ENCODE measurements at regions not wholly inside any gene's neighbourhood (a gene's known extent, or its start where the extent isn't known, plus 50 kb on each side); places are given as distances from the start of the nearest gene placed in this dataset.

- no peak for TF ChIP-seq ZNF8 (CRISPR knock-in tag; IDR thresholded peaks at IDR 0.05)
- TF ChIP-seq ZNF565 (CRISPR knock-in tag; conservative IDR thresholded peaks at IDR 0.05; ENCODE audit: low read depth) = no peak
- no peak for TF ChIP-seq BACH2 (CRISPR knock-in tag; IDR thresholded peaks at IDR 0.05; ENCODE audit: borderline replicate concordance)
- TF ChIP-seq CSDC2 (CRISPR knock-in tag; IDR thresholded peaks at IDR 0.05) = no peak
- TF ChIP-seq TOX (CRISPR knock-in tag; IDR thresholded peaks at IDR 0.05; ENCODE audit: borderline replicate concordance) = no peak
- no peak for TF ChIP-seq CREB5 (CRISPR knock-in tag; IDR thresholded peaks at IDR 0.05; ENCODE audit: low read depth)
- no peak for TF ChIP-seq ISL1 (CRISPR knock-in tag; IDR thresholded peaks at IDR 0.05)
- TF ChIP-seq OSR1 (CRISPR knock-in tag; IDR thresholded peaks at IDR 0.05) = no peak
- TF ChIP-seq, protein P1, sequence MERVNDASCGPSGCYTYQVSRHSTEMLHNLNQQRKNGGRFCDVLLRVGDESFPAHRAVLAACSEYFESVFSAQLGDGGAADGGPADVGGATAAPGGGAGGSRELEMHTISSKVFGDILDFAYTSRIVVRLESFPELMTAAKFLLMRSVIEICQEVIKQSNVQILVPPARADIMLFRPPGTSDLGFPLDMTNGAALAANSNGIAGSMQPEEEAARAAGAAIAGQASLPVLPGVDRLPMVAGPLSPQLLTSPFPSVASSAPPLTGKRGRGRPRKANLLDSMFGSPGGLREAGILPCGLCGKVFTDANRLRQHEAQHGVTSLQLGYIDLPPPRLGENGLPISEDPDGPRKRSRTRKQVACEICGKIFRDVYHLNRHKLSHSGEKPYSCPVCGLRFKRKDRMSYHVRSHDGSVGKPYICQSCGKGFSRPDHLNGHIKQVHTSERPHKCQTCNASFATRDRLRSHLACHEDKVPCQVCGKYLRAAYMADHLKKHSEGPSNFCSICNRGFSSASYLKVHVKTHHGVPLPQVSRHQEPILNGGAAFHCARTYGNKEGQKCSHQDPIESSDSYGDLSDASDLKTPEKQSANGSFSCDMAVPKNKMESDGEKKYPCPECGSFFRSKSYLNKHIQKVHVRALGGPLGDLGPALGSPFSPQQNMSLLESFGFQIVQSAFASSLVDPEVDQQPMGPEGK (CRISPR knock-in tag; IDR thresholded peaks at IDR 0.05; ENCODE audit: borderline replicate concordance) = no peak
- no peak for TF ChIP-seq ZC3H10 (CRISPR knock-in tag; IDR thresholded peaks at IDR 0.05)
- no peak for TF ChIP-seq ZFP3 (CRISPR knock-in tag; IDR thresholded peaks at IDR 0.05)
- no peak for TF ChIP-seq ESRRG (CRISPR knock-in tag; IDR thresholded peaks at IDR 0.05)
- TF ChIP-seq ARNTL (CRISPR knock-in tag; IDR thresholded peaks at IDR 0.05; ENCODE audit: borderline replicate concordance, low read depth) = no peak
- TF ChIP-seq POU6F1 (CRISPR knock-in tag; IDR thresholded peaks at IDR 0.05; ENCODE audit: borderline replicate concordance, low read depth) = no peak
- no peak for TF ChIP-seq RARB (CRISPR knock-in tag; IDR thresholded peaks at IDR 0.05)
- no peak for TF ChIP-seq GLIS3 (CRISPR knock-in tag; IDR thresholded peaks at IDR 0.05)
- TF ChIP-seq TCF4 (CRISPR knock-in tag; IDR thresholded peaks at IDR 0.05; ENCODE audit: borderline replicate concordance) = no peak
- TF ChIP-seq, protein P2, sequence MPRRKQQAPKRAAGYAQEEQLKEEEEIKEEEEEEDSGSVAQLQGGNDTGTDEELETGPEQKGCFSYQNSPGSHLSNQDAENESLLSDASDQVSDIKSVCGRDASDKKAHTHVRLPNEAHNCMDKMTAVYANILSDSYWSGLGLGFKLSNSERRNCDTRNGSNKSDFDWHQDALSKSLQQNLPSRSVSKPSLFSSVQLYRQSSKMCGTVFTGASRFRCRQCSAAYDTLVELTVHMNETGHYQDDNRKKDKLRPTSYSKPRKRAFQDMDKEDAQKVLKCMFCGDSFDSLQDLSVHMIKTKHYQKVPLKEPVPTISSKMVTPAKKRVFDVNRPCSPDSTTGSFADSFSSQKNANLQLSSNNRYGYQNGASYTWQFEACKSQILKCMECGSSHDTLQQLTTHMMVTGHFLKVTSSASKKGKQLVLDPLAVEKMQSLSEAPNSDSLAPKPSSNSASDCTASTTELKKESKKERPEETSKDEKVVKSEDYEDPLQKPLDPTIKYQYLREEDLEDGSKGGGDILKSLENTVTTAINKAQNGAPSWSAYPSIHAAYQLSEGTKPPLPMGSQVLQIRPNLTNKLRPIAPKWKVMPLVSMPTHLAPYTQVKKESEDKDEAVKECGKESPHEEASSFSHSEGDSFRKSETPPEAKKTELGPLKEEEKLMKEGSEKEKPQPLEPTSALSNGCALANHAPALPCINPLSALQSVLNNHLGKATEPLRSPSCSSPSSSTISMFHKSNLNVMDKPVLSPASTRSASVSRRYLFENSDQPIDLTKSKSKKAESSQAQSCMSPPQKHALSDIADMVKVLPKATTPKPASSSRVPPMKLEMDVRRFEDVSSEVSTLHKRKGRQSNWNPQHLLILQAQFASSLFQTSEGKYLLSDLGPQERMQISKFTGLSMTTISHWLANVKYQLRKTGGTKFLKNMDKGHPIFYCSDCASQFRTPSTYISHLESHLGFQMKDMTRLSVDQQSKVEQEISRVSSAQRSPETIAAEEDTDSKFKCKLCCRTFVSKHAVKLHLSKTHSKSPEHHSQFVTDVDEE (CRISPR knock-in tag; IDR thresholded peaks at IDR 0.05) = no peak
- no peak for TF ChIP-seq SNAI2 (CRISPR knock-in tag; IDR thresholded peaks at IDR 0.05)
- ATAC-seq = no peak
These were observed 366.6 kb downstream of the PREX1 start for GRCh38 chr20:48461091-48461734.

GRCh38 chr20:48460681-48461080 is 367.1 kb downstream of the PREX1 start:
- no peak for TF ChIP-seq ZNF565 (CRISPR knock-in tag; conservative IDR thresholded peaks at IDR 0.05; ENCODE audit: low read depth)
- no peak for TF ChIP-seq ARNTL (CRISPR knock-in tag; IDR thresholded peaks at IDR 0.05; ENCODE audit: borderline replicate concordance, low read depth)
- TF ChIP-seq, protein P2 (CRISPR knock-in tag; IDR thresholded peaks at IDR 0.05) = no peak
- no peak for TF ChIP-seq ZNF8 (CRISPR knock-in tag; IDR thresholded peaks at IDR 0.05)
- no peak for TF ChIP-seq ZC3H10 (CRISPR knock-in tag; IDR thresholded peaks at IDR 0.05)
- no peak for TF ChIP-seq POU6F1 (CRISPR knock-in tag; IDR thresholded peaks at IDR 0.05; ENCODE audit: borderline replicate concordance, low read depth)
- TF ChIP-seq TCF4 (CRISPR knock-in tag; IDR thresholded peaks at IDR 0.05; ENCODE audit: borderline replicate concordance) = no peak
- TF ChIP-seq OSR1 (CRISPR knock-in tag; IDR thresholded peaks at IDR 0.05) = no peak
- no peak for ATAC-seq

Data from SK-N-SH treated with all-trans-retinoic acid at 6 μM for 48 hours (cell line).